ENCODE measurements at regions not wholly inside any gene's neighbourhood (a gene's known extent, or its start where the extent isn't known, plus 50 kb on each side); places are given as distances from the start of the nearest gene placed in this dataset.

- 22 to 41% methylated on average over 2 of the region's 2 CpGs for WGBS, 2 donors
- no peak for DNase-seq (ENCODE audit: low spot score in 2 of 2)
- intact Hi-C loops (cut with DNase I; ENCODE audit: low total_unique reads), result no loop called here
- TF ChIP-seq CTCF (IDR thresholded peaks at IDR 0.05) (no peak), POLR2A (IDR thresholded peaks at IDR 0.05) (no peak)
- no peak overlapping the region for H3K4me3 ChIP-seq (ENCODE audit: low read depth, poor library complexity, severe bottlenecking)
Observed at GRCh38 chr1:187313115-187313514, 484.4 kb downstream of the PLA2G4A start.

- TF ChIP-seq CTCF (IDR thresholded peaks at IDR 0.05) (no peak), POLR2A (IDR thresholded peaks at IDR 0.05) (no peak)
- no peak overlapping the region for H3K4me3 ChIP-seq (ENCODE audit: low read depth, poor library complexity, severe bottlenecking)
- 82 to 86% methylated on average over 1 of the region's 1 CpG for WGBS, 2 donors
- intact Hi-C loops (cut with DNase I; ENCODE audit: low total_unique reads), result no loop called here
- no peak for DNase-seq (ENCODE audit: low spot score in 2 of 2)
Observed at GRCh38 chr1:187326557-187326956, 497.8 kb downstream of the PLA2G4A start.

GRCh38 chr1:187336441-187337168, 507.9 kb downstream of the PLA2G4A start:
- 81 to 82% methylated on average over 2 of the region's 2 CpGs for WGBS, 2 donors
- intact Hi-C loops (cut with DNase I; ENCODE audit: low total_unique reads), result no loop called here
- no peak for TF ChIP-seq CTCF (IDR thresholded peaks at IDR 0.05)
- no peak for TF ChIP-seq POLR2A (IDR thresholded peaks at IDR 0.05)
- DNase-seq (ENCODE audit: low spot score in 2 of 2), result no peak
- no peak overlapping the region for H3K4me3 ChIP-seq (ENCODE audit: low read depth, poor library complexity, severe bottlenecking)

- no peak overlapping the region for H3K4me3 ChIP-seq (ENCODE audit: low read depth, poor library complexity, severe bottlenecking)
- no peak for DNase-seq (ENCODE audit: low spot score in 2 of 2)
- intact Hi-C loops (cut with DNase I; ENCODE audit: low total_unique reads), result no loop called here
- TF ChIP-seq CTCF (IDR thresholded peaks at IDR 0.05), result no peak
- no peak for TF ChIP-seq POLR2A (IDR thresholded peaks at IDR 0.05)
Observed at GRCh38 chr1:187338762-187339412, 510.1 kb downstream of the PLA2G4A start.

GRCh38 chr1:187342495-187342894, 513.7 kb downstream of the PLA2G4A start:
- H3K4me3 ChIP-seq (ENCODE audit: low read depth, poor library complexity, severe bottlenecking), result no peak overlapping the region
- intact Hi-C loops (cut with DNase I; ENCODE audit: low total_unique reads), result no loop called here
- 87 to 88% methylated on average over 5 of the region's 5 CpGs for WGBS, 2 donors
- no peak for TF ChIP-seq CTCF (IDR thresholded peaks at IDR 0.05)
- TF ChIP-seq POLR2A (IDR thresholded peaks at IDR 0.05), result no peak
- no peak for DNase-seq (ENCODE audit: low spot score in 2 of 2)
